Esophagus (tissue), 2 donors: ENCODE measurements at regions not wholly inside any gene's neighbourhood (a gene's known extent, or its start where the extent isn't known, plus 50 kb on each side); places are given as distances from the start of the nearest gene placed in this dataset.

Experiments used
- H3K27ac ChIP-seq, 2 donors: one replicate each; pipeline ENCODE4 v1.5.1; 2013; ENCODE audit warnings: low read depth in 2 of 2, mild to moderate bottlenecking in 2 of 2, inconsistent platforms in 1 of 2, low read length in 1 of 2, moderate library complexity in 1 of 2
- H3K27me3 ChIP-seq, 2 donors: one replicate each; pipeline ENCODE4 v1.6.1; 2013; ENCODE audit warnings: low read length in 2 of 2, control low read depth in 1 of 2, mild to moderate bottlenecking in 1 of 2; ENCODE audit not compliant: insufficient read depth in 2 of 2, control insufficient read depth in 1 of 2
- H3K36me3 ChIP-seq, 2 donors: one replicate each; pipeline ENCODE4 v1.6.1; 2013; ENCODE audit warnings: low read length in 1 of 2; ENCODE audit not compliant: control insufficient read depth in 2 of 2, insufficient read depth in 2 of 2
- H3K4me1 ChIP-seq, 2 donors: one replicate each; pipeline ENCODE4 v1.6.1; 2013; ENCODE audit warnings: low read length in 1 of 2; ENCODE audit not compliant: control insufficient read depth in 2 of 2, insufficient read depth in 2 of 2
- H3K4me3 ChIP-seq, 2 donors: one replicate each; pipeline ENCODE4 v1.5.1; 2013; ENCODE audit warnings: low read length in 2 of 2, mild to moderate bottlenecking in 2 of 2, low read depth in 1 of 2, moderate library complexity in 1 of 2
- H3K9me3 ChIP-seq, 2 donors: one replicate each; pipeline ENCODE4 v1.6.1; 2013; ENCODE audit warnings: mild to moderate bottlenecking in 2 of 2, low read depth in 1 of 2, low read length in 1 of 2, moderate library complexity in 1 of 2; ENCODE audit not compliant: control insufficient read depth in 2 of 2, insufficient read depth in 1 of 2
- WGBS, 2 donors: extraction: QIAGEN DNeasy Blood & Tissue Kit; methylation state at CpG; one replicate each; pipeline ENCODE4 v1.1.7; 2013; 5-methylcytosine and 5-hydroxymethylcytosine counted together
- donor health status: healthy with polysubstance abuse.
- donor health status: Bipolar disorder and iron deficiency.

GRCh38 chr15:38954090-38954489, 389.5 kb upstream of the RASGRP1 start:
- H3K36me3 ChIP-seq: no peaks in the 10 kb centered on the region
- no peak overlapping the region for H3K4me3 ChIP-seq
- H3K27me3 ChIP-seq: no peaks in the 10 kb centered on the region
- H3K9me3 ChIP-seq: no peaks in the 10 kb centered on the region
- H3K27ac ChIP-seq: no peak overlapping the region
- 86 to 89% methylated on average over 3 of the region's 3 CpGs for WGBS, 2 donors
- H3K4me1 ChIP-seq: no peaks in the 10 kb centered on the region

GRCh38 chr15:38961456-38961855, 396.8 kb upstream of the RASGRP1 start:
- Histone ChIP-seq H3K4me3 (no peak overlapping the region), H3K4me1 (no peaks in the 10 kb centered on the region), H3K27me3 (no peaks in the 10 kb centered on the region), H3K9me3 (no peaks in the 10 kb centered on the region), H3K36me3 (no peaks in the 10 kb centered on the region), H3K27ac (no peak overlapping the region)
- WGBS, 2 donors: 37 to 50% methylated on average over 2 of the region's 2 CpGs

- Histone ChIP-seq H3K27ac (no peak overlapping the region), H3K4me1 (no peaks in the 10 kb centered on the region), H3K27me3 (no peaks in the 10 kb centered on the region), H3K4me3 (no peak overlapping the region), H3K9me3 (no peaks in the 10 kb centered on the region), H3K36me3 (no peaks in the 10 kb centered on the region)
- 28 to 54% methylated on average over 2 of the region's 2 CpGs for WGBS, 2 donors
These were observed 397.3 kb upstream of the RASGRP1 start for GRCh38 chr15:38961931-38962330.

- Histone ChIP-seq H3K27ac (no peak overlapping the region), H3K36me3 (no peaks in the 10 kb centered on the region)
- 69 to 82% methylated on average over 4 of the region's 4 CpGs for WGBS, 2 donors
These were observed 408.2 kb upstream of the RASGRP1 start for GRCh38 chr15:38972831-38973230.

GRCh38 chr15:38975282-38975990, 410.8 kb upstream of the RASGRP1 start:
- H3K27ac ChIP-seq: no peak overlapping the region
- no peaks in the 10 kb centered on the region for H3K27me3 ChIP-seq
- no peaks in the 10 kb centered on the region for H3K9me3 ChIP-seq
- H3K36me3 ChIP-seq: no peaks in the 10 kb centered on the region
- no peaks in the 10 kb centered on the region for H3K4me1 ChIP-seq
- no peak overlapping the region for H3K4me3 ChIP-seq
- 88 to 90% methylated on average over 5 of the region's 5 CpGs for WGBS, 2 donors

More at GRCh38 chr15:38972831-38973230, 408.2 kb upstream of the RASGRP1 start:
- H3K27me3 ChIP-seq: no peaks in the 10 kb centered on the region
- no peaks in the 10 kb centered on the region for H3K4me1 ChIP-seq
- no peaks in the 10 kb centered on the region for H3K9me3 ChIP-seq
- no peak overlapping the region for H3K4me3 ChIP-seq

GRCh38 chr15:38991126-38991525, 426.5 kb upstream of the RASGRP1 start:
- H3K36me3 ChIP-seq: no peaks in the 10 kb centered on the region
- H3K27me3 ChIP-seq: no peaks in the 10 kb centered on the region
- no peak overlapping the region for H3K27ac ChIP-seq
- no peak overlapping the region for H3K4me3 ChIP-seq
- no peaks in the 10 kb centered on the region for H3K9me3 ChIP-seq
- WGBS, 2 donors: 55 to 62% methylated on average over 4 of the region's 4 CpGs
- no peaks in the 10 kb centered on the region for H3K4me1 ChIP-seq

GRCh38 chr15:38991701-38992100, 427.1 kb upstream of the RASGRP1 start:
- no peaks in the 10 kb centered on the region for H3K4me1 ChIP-seq
- H3K4me3 ChIP-seq: no peak overlapping the region
- H3K9me3 ChIP-seq: no peaks in the 10 kb centered on the region
- no peak overlapping the region for H3K27ac ChIP-seq
- no peaks in the 10 kb centered on the region for H3K27me3 ChIP-seq
- 82 to 89% methylated on average over 2 of the region's 2 CpGs for WGBS, 2 donors
- H3K36me3 ChIP-seq: no peaks in the 10 kb centered on the region

- H3K27ac ChIP-seq: no peak overlapping the region
- 73 to 82% methylated on average over 4 of the region's 4 CpGs for WGBS, 2 donors
- no peaks in the 10 kb centered on the region for H3K9me3 ChIP-seq
- no peaks in the 10 kb centered on the region for H3K27me3 ChIP-seq
- H3K4me1 ChIP-seq: no peaks in the 10 kb centered on the region
- H3K36me3 ChIP-seq: no peaks in the 10 kb centered on the region
- H3K4me3 ChIP-seq: no peak overlapping the region
These were observed 427.9 kb upstream of the RASGRP1 start for GRCh38 chr15:38992506-38992905.

GRCh38 chr15:38992930-38993329, 428.3 kb upstream of the RASGRP1 start:
- Histone ChIP-seq H3K36me3 (no peaks in the 10 kb centered on the region), H3K4me3 (no peak overlapping the region), H3K4me1 (no peaks in the 10 kb centered on the region), H3K27me3 (no peaks in the 10 kb centered on the region), H3K27ac (no peak overlapping the region), H3K9me3 (no peaks in the 10 kb centered on the region)
- WGBS, 2 donors: 87 to 89% methylated on average over 2 of the region's 2 CpGs

- H3K27ac ChIP-seq: no peak overlapping the region
- H3K36me3 ChIP-seq: no peaks in the 10 kb centered on the region
- H3K4me1 ChIP-seq: no peaks in the 10 kb centered on the region
- WGBS, 2 donors: 72 to 89% methylated on average over 2 of the region's 2 CpGs
- no peaks in the 10 kb centered on the region for H3K9me3 ChIP-seq
- no peak overlapping the region for H3K4me3 ChIP-seq
- no peaks in the 10 kb centered on the region for H3K27me3 ChIP-seq
These were observed 429.7 kb upstream of the RASGRP1 start for GRCh38 chr15:38994310-38994709.
